ENCODE measurements at regions not wholly inside any gene's neighbourhood (a gene's known extent, or its start where the extent isn't known, plus 50 kb on each side); places are given as distances from the start of the nearest gene placed in this dataset.

- peaks cover 19% of the 10 kb centered on the region for H3K4me1 Mint-ChIP-seq
- H3K9me3 Mint-ChIP-seq, result no peaks in the 10 kb centered on the region
- CTCF ChIA-PET, result interaction anchor here (0.6 to 4.5 kb wide), 38 partner anchors 8 to 549 kb away, joined by 3 to 100 read pairs (median 4); partner anchors contain the start of gene CCND2
- peak; percentile 33 for DNase-seq
- ATAC-seq (ENCODE audit: low read depth), result peak; percentile 98
- H3K4me3 Mint-ChIP-seq, result peak overlapping the region; percentile 45
- TF ChIP-seq CTCF (IDR thresholded peaks at IDR 0.05), result peak; percentile 34
- POLR2A ChIA-PET, result interaction anchor here (0.5 to 2.2 kb wide), 20 partner anchors 10 to 431 kb away, joined by 3 to 72 read pairs (median 6); partner anchors contain the start of genes CCND2 and RAD51AP1
- peaks cover 5% of the 10 kb centered on the region for H3K27me3 Mint-ChIP-seq
- no peaks in the 10 kb centered on the region for H3K36me3 Mint-ChIP-seq (ENCODE audit: low read depth)
- intact Hi-C loops (cut with micrococcal nuclease), result loop anchor here (1.0 to 10.0 kb wide), 14 partner anchors 11 to 427 kb away; partner anchors contain the start of gene RAD51AP1
- peak overlapping the region; percentile 64 for H3K27ac Mint-ChIP-seq
Measured at GRCh38 chr12:4107436-4107878, 166.1 kb upstream of the CCND2 start.

- ChIA-PET CTCF (interaction anchor here (1.0 to 4.5 kb wide), 16 partner anchors 32 to 221 kb away, joined by 3 to 100 read pairs (median 6); partner anchors contain the start of gene CCND2), POLR2A (interaction anchor here (1.5 to 2.2 kb wide), 7 partner anchors 11 to 169 kb away, joined by 6 to 72 read pairs (median 13); partner anchors contain the start of gene CCND2)
- H3K36me3 Mint-ChIP-seq (ENCODE audit: low read depth), result no peaks in the 10 kb centered on the region
- intact Hi-C loops (cut with micrococcal nuclease), result loop anchor here (1.0 to 10.0 kb wide), 14 partner anchors 12 to 428 kb away; partner anchors contain the start of gene RAD51AP1
- H3K4me3 Mint-ChIP-seq, result no peak overlapping the region
- no peak for DNase-seq
- no peak for TF ChIP-seq CTCF (IDR thresholded peaks at IDR 0.05)
- H3K27ac Mint-ChIP-seq, result no peak overlapping the region
- peaks cover 19% of the 10 kb centered on the region for H3K4me1 Mint-ChIP-seq
- H3K27me3 Mint-ChIP-seq, result peaks cover 4% of the 10 kb centered on the region
- H3K9me3 Mint-ChIP-seq, result no peaks in the 10 kb centered on the region
- no peak for ATAC-seq (ENCODE audit: low read depth)
Measured at GRCh38 chr12:4106621-4107020, 166.9 kb upstream of the CCND2 start.

DNA sequence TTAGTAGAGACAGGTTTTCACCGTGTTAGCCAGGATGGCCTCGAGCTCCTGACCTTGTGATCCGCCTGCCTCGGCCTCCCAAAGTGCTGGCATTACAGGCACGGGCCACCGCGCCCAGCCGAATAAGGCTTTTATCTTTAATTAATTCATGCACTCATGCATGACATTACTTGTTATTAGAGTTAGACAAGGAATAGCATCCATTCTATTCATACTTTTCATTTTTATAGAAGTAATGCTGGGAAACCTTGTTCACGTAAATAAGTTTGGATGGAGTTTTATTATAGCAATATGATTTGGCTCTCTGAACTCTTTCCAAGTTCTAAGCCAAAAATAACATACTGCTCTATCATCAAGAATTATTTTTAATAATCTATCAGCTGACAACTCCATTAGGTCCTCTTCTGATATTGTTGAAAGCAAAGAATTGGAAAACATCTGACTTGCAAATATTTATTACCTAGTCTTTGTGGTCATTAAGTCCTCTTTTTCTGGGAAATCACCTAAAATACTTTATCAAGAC lies 168.8 kb upstream of the CCND2 start:
- intact Hi-C loops (cut with micrococcal nuclease), result loop anchor here (10.0 kb wide), 1 partner anchor 430 kb away; the partner anchor contains the start of gene RAD51AP1
- CTCF ChIA-PET, result interaction anchor here (4.5 kb wide), 1 partner anchor 172 kb away, joined by 100 read pairs; no protein-coding TSS in a partner anchor
- Mint-ChIP-seq H3K9me3 (no peaks in the 10 kb centered on the region), H3K36me3 (ENCODE audit: low read depth) (no peaks in the 10 kb centered on the region), H3K4me1 (peaks cover 19% of the 10 kb centered on the region), H3K27ac (no peak overlapping the region), H3K27me3 (peaks cover 2% of the 10 kb centered on the region), H3K4me3 (no peak overlapping the region)
- no peak for TF ChIP-seq CTCF (IDR thresholded peaks at IDR 0.05)
- DNase-seq, result no peak
- POLR2A ChIA-PET, result interaction anchor here (0.5 kb wide), 1 partner anchor 51 kb away, joined by 4 read pairs; no protein-coding TSS in a partner anchor
- ATAC-seq (ENCODE audit: low read depth), result no peak

DNA sequence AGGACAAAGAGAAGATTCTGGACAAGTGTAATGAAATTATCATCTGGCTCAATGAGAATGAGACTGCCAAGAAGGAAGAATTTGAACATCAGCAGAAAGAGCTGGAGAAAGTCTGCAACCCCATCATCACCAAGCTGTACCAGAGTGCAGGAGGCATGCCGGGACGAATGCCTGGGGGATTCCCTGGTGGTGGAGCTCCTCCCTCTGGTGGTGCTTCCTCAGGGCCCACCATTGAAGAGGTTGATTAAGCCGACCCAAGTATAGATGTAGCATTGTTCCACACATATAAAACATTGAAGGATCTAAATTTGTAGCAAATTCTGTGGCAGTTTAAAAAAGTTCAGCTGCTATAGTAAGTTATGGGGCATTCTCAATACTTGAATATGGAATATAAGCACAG lies 174.3 kb upstream of the CCND2 start:
- peaks cover 5% of the 10 kb centered on the region for H3K27me3 Mint-ChIP-seq
- H3K36me3 Mint-ChIP-seq (ENCODE audit: low read depth), result no peaks in the 10 kb centered on the region
- H3K9me3 Mint-ChIP-seq, result no peaks in the 10 kb centered on the region
- CTCF ChIA-PET, result interaction anchor here (0.9 kb wide), 1 partner anchor 9 kb away, joined by 4 read pairs; no protein-coding TSS in a partner anchor
- intact Hi-C loops (cut with micrococcal nuclease), result no loop called here
- H3K4me3 Mint-ChIP-seq, result no peak overlapping the region
- no peak for TF ChIP-seq CTCF (IDR thresholded peaks at IDR 0.05)
- H3K4me1 Mint-ChIP-seq, result no peaks in the 10 kb centered on the region
- POLR2A ChIA-PET, result no interaction called here
- H3K27ac Mint-ChIP-seq, result no peak overlapping the region
- DNase-seq (no peak), ATAC-seq (ENCODE audit: low read depth) (no peak)

- ATAC-seq (ENCODE audit: low read depth) (no peak), DNase-seq (no peak)
- Mint-ChIP-seq H3K27ac (no peak overlapping the region), H3K9me3 (no peaks in the 10 kb centered on the region), H3K4me3 (no peak overlapping the region), H3K36me3 (ENCODE audit: low read depth) (no peaks in the 10 kb centered on the region), H3K27me3 (peaks cover 8% of the 10 kb centered on the region), H3K4me1 (peaks cover 4% of the 10 kb centered on the region)
- intact Hi-C loops (cut with micrococcal nuclease), result no loop called here
- POLR2A ChIA-PET, result interaction anchor here (0.5 kb wide), 1 partner anchor 17 kb away, joined by 3 read pairs; no protein-coding TSS in a partner anchor
- CTCF ChIA-PET, result interaction anchor here (1.0 to 1.1 kb wide), 2 partner anchors 16 to 186 kb away, joined by 3 to 10 read pairs; no protein-coding TSS in a partner anchor
- TF ChIP-seq CTCF (IDR thresholded peaks at IDR 0.05), result no peak
Measured at GRCh38 chr12:4091016-4091743, 182.4 kb upstream of the CCND2 start.

Data from activated B cell treated with CpG ODN at 0.5 μM for 24 hours (primary cell).